CD8-positive, alpha-beta memory T cell (primary cell): ENCODE measurements at regions not wholly inside any gene's neighbourhood (a gene's known extent, or its start where the extent isn't known, plus 50 kb on each side); places are given as distances from the start of the nearest gene placed in this dataset.

ENCODE experiments used
- CTCF ChIA-PET: fragments of 350-600 bp; sonication (Branson Sonifier 250); formaldehyde crosslinking; loops from one replicate; lab custom pipeline; 2021; ENCODE audit warnings: antibody characterized with exemption; lab: Charles Lee
- POLR2A ChIA-PET: fragments of 350-600 bp; sonication (Branson Sonifier 250); formaldehyde crosslinking; loops from one replicate; lab custom pipeline; 2021; ENCODE audit warnings: antibody characterized with exemption; lab: Charles Lee
- DNase-seq, 5 donors: peaks; one replicate each; pipeline versions ENCODE4 v3.0.0 to v3.0.0-alpha.2; 2020 to 2022; ENCODE audit warnings: mixed read lengths in 1 of 5
- H3K27ac ChIP-seq: one replicate; pipeline ENCODE4 v1.7.0; 2013; ENCODE audit warnings: low read depth, mild to moderate bottlenecking, low read length, moderate library complexity
- H3K27me3 ChIP-seq: 2 replicates; pipeline ENCODE4 v1.7.0; 2013; ENCODE audit warnings: low read length, mild to moderate bottlenecking; ENCODE audit not compliant: insufficient read depth, poor library complexity, severe bottlenecking
- H3K36me3 ChIP-seq: 2 replicates; pipeline ENCODE4 v1.7.0; 2013; ENCODE audit warnings: mild to moderate bottlenecking, low read length, moderate library complexity; ENCODE audit not compliant: insufficient read depth
- H3K4me1 ChIP-seq: 2 replicates; pipeline ENCODE4 v1.7.0; 2013; ENCODE audit warnings: mild to moderate bottlenecking, low read length, moderate library complexity; ENCODE audit not compliant: insufficient read depth
- H3K4me3 ChIP-seq: 2 replicates; pipeline ENCODE4 v1.7.0; 2013; ENCODE audit warnings: mild to moderate bottlenecking, low read length
- H3K9me3 ChIP-seq: 2 replicates; pipeline ENCODE4 v1.7.0; 2013; ENCODE audit warnings: mild to moderate bottlenecking, low read length
- H3K27ac Mint-ChIP-seq, 8 donors: one replicate each; pipeline ENCODE4 v1.8.0; 2020 to 2021; ENCODE audit warnings: mixed read lengths in 8 of 8, mild to moderate bottlenecking in 6 of 8, inconsistent platforms in 3 of 8, moderate library complexity in 3 of 8
- H3K27me3 Mint-ChIP-seq, 2 donors: one replicate each; pipeline ENCODE4 v1.8.0; 2020 to 2021; ENCODE audit warnings: mixed read lengths in 2 of 2, mild to moderate bottlenecking in 1 of 2, moderate library complexity in 1 of 2
- H3K36me3 Mint-ChIP-seq, 3 donors: one replicate each; pipeline ENCODE4 v1.8.0; 2020 to 2021; ENCODE audit warnings: mixed read lengths in 3 of 3, inconsistent platforms in 1 of 3, mild to moderate bottlenecking in 1 of 3
- H3K4me1 Mint-ChIP-seq, 3 donors: one replicate each; pipeline ENCODE4 v1.8.0; 2020 to 2021; ENCODE audit warnings: mixed read lengths in 3 of 3, inconsistent platforms in 1 of 3, mild to moderate bottlenecking in 1 of 3
- H3K4me3 Mint-ChIP-seq, 7 donors: one replicate each; pipeline ENCODE4 v1.8.0; 2020 to 2021; ENCODE audit warnings: mixed read lengths in 7 of 7, mild to moderate bottlenecking in 6 of 7, moderate library complexity in 4 of 7, inconsistent platforms in 2 of 7
- H3K9me3 Mint-ChIP-seq, 5 donors: one replicate each; pipeline ENCODE4 v1.8.0; 2020 to 2022; ENCODE audit warnings: mixed read lengths in 5 of 5, mild to moderate bottlenecking in 3 of 5, moderate library complexity in 2 of 5, inconsistent platforms in 1 of 5

DNA sequence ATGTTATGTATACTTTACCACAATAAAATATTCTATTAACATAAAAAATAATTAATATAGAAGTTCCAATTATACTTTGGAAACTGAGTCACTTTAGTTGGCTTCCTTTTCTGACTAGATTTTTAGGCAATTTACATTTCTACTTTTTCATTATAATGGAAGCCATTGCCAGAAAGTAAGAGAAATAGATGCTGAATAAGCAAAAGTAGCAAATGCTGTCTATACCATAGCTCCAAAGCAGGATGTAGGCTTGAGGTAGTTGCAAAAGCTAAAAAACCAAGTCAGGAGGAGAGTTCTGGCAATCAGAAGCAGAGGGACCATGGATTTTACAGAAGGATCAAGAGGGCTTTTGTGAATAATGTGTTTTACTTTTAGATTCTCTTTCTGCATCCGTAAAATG, 262.4 kb upstream of the TMEM229A start:
- Mint-ChIP-seq H3K36me3 (no peaks in the 10 kb centered on the region), H3K4me3 (no peak overlapping the region), H3K27me3 (no peaks in the 10 kb centered on the region), H3K9me3 (peaks cover 13 to 47% (median 21%) of the 10 kb centered on the region in 5 donors), H3K27ac (no peak overlapping the region), H3K4me1 (no peaks in the 10 kb centered on the region)
- Histone ChIP-seq H3K9me3 (no peaks in the 10 kb centered on the region), H3K27ac (no peak overlapping the region), H3K4me3 (no peak overlapping the region), H3K36me3 (no peaks in the 10 kb centered on the region), H3K27me3 (no peaks in the 10 kb centered on the region), H3K4me1 (no peaks in the 10 kb centered on the region)
- ChIA-PET CTCF (no interaction called here), POLR2A (no interaction called here)
- DNase-seq: no peak

DNA sequence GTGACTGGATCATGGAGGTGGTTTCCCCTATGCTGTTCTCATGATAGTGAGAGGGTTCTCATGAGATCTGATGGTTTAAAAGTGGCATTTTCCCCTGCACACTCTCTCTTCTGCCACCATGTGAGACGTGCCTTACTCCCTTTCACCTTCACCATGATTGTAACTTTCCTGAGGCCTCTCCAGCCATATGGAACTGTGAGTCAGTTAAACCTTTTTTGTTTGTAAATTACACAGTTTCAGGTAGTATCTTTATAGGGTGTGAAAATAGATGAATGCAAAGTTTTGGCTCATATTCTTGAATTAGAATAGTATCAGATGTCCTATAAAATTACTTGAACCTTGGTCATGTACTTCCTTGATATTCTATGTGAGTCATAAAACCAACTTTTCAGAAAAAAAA, 252.1 kb upstream of the TMEM229A start:
- no peaks in the 10 kb centered on the region for H3K9me3 ChIP-seq
- no peaks in the 10 kb centered on the region for H3K4me1 Mint-ChIP-seq
- POLR2A ChIA-PET: no interaction called here
- H3K36me3 ChIP-seq: no peaks in the 10 kb centered on the region
- no peaks in the 10 kb centered on the region for H3K27me3 ChIP-seq
- no peaks in the 10 kb centered on the region for H3K4me1 ChIP-seq
- H3K27ac Mint-ChIP-seq: no peak overlapping the region
- H3K9me3 Mint-ChIP-seq: peaks cover under 1 to 20% (median 7%) of the 10 kb centered on the region in 5 donors
- no peaks in the 10 kb centered on the region for H3K36me3 Mint-ChIP-seq
- CTCF ChIA-PET: no interaction called here
- no peak overlapping the region for H3K27ac ChIP-seq
- no peak overlapping the region for H3K4me3 Mint-ChIP-seq
- no peak overlapping the region for H3K4me3 ChIP-seq
- H3K27me3 Mint-ChIP-seq: no peaks in the 10 kb centered on the region
- DNase-seq: no peak

DNA sequence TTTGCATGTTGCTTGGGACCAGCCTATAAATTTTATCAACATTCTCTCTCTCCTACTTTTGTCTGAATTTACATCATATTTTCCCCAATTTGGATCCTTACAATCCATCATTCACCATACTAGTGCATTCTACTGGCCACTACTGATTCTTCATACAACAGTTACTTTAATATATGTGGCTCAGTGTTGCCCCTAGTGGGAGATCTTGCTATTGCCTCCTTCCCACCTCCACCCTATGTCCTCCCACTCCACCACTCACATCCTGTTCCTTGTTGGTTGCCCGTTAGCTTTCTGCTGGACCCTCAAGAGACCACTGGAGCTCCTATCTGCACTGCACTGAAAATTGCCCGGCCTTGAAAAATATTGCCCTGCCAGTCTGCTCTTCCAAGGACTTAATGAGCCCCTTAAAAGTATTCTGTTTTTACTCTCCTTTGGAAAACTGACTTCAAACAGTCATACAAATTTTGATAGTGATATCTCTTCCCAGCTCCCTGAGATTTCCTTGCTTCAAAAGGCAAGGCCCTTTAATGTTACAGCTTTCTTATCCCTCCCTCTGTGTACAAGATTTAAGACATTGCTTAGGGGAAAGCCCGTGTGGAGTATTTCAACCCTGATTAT, 243.2 kb upstream of the TMEM229A start:
- CTCF ChIA-PET: no interaction called here
- POLR2A ChIA-PET: no interaction called here
- Mint-ChIP-seq H3K36me3 (no peaks in the 10 kb centered on the region), H3K27me3 (no peaks in the 10 kb centered on the region), H3K27ac (no peak overlapping the region), H3K4me3 (no peak overlapping the region), H3K4me1 (no peaks in the 10 kb centered on the region), H3K9me3 (peaks cover 0 to 6% (median 5%) of the 10 kb centered on the region in 5 donors)
- Histone ChIP-seq H3K36me3 (no peaks in the 10 kb centered on the region), H3K9me3 (no peaks in the 10 kb centered on the region), H3K27ac (no peak overlapping the region), H3K27me3 (no peaks in the 10 kb centered on the region), H3K4me3 (no peak overlapping the region), H3K4me1 (no peaks in the 10 kb centered on the region)
- no peak for DNase-seq

- POLR2A ChIA-PET: no interaction called here
- Histone ChIP-seq H3K27me3 (no peaks in the 10 kb centered on the region), H3K9me3 (no peaks in the 10 kb centered on the region), H3K27ac (no peak overlapping the region), H3K4me3 (no peak overlapping the region), H3K4me1 (no peaks in the 10 kb centered on the region), H3K36me3 (no peaks in the 10 kb centered on the region)
- H3K27ac Mint-ChIP-seq: no peak overlapping the region
- no peaks in the 10 kb centered on the region for H3K36me3 Mint-ChIP-seq
- H3K27me3 Mint-ChIP-seq: no peaks in the 10 kb centered on the region
- no peaks in the 10 kb centered on the region for H3K4me1 Mint-ChIP-seq
- H3K9me3 Mint-ChIP-seq: peaks cover 0 to 8% (median 6%) of the 10 kb centered on the region in 5 donors
- CTCF ChIA-PET: no interaction called here
- H3K4me3 Mint-ChIP-seq: no peak overlapping the region
- DNase-seq: no peak
Measured at GRCh38 chr7:124275411-124275810, 242.5 kb upstream of the TMEM229A start.

DNA sequence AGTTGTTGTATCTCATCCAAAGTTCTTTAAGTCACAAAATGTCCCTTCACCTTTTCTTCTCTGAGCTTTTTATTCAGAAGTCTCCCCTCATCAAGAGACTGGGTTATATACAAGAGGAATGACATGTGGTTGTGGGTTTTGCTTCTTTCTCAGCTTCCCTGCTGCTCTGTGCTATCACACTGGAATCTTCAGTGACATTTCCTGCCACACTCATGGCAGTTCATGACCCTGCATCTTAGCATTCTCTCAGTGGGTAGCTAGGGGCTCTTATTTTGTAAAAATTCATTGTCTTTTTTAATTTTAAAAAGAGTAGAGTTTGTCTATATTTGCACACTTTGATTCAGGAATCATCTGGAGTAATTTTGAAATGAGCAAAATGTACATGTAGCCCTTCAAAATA, 236.9 kb upstream of the TMEM229A start:
- H3K36me3 Mint-ChIP-seq: no peaks in the 10 kb centered on the region
- POLR2A ChIA-PET: no interaction called here
- H3K27me3 Mint-ChIP-seq: no peaks in the 10 kb centered on the region
- no peaks in the 10 kb centered on the region for H3K4me1 ChIP-seq
- DNase-seq: no peak
- H3K27ac Mint-ChIP-seq: no peak overlapping the region
- no peaks in the 10 kb centered on the region for H3K36me3 ChIP-seq
- no peak overlapping the region for H3K4me3 Mint-ChIP-seq
- peaks cover 0 to 9% (median 4%) of the 10 kb centered on the region in 5 donors for H3K9me3 Mint-ChIP-seq
- no peaks in the 10 kb centered on the region for H3K27me3 ChIP-seq
- no peak overlapping the region for H3K4me3 ChIP-seq
- CTCF ChIA-PET: no interaction called here
- no peaks in the 10 kb centered on the region for H3K9me3 ChIP-seq
- H3K27ac ChIP-seq: no peak overlapping the region
- no peaks in the 10 kb centered on the region for H3K4me1 Mint-ChIP-seq

DNA sequence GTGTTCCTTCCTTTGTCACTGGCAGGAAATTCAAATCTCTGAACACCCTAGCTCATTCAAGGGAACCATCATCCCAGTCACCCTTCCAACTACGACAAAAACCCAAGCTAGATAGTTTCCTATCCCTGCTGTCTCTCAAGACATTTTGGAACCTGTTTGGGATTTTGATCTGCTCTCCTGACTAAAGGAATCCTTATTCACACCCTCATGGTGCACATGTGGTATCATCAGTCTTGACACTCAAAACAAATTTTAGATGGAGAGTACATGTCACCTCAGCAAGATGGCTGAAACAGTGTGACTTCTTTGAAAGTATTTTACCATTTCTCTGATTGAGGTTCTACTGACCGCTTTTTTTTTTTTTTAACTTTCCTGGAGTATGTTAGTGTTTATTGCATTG, 234.3 kb upstream of the TMEM229A start:
- CTCF ChIA-PET: no interaction called here
- no peaks in the 10 kb centered on the region for H3K27me3 Mint-ChIP-seq

DNA sequence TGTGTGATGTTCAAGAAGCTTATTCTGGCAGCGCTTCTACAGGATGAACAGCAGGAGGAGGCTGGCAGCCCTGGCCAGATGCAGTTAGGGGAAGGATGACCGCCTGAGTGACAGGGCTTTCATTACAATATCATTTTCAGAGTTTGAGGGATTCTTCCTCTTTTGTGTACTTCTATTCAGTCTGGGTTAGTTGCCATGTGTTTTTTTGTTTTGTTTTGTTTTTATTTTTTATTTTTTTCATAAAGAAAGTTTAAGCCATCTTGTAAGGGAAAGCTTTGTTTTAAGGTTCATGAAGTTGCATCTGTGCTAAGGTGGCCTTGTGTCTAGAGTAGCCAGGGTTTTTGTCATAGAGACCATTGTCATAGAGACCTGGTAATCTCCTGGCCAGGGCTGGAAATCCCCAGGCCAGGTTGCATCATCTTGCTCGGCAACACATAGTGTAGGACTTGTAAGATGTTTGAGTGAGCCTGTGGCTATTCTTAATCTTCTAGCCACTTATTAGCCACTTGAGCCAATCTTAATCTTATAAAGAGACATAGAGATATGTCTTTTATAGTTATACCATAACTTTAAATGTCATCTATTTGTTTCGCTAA, 230.5 kb upstream of the TMEM229A start:
- Mint-ChIP-seq H3K9me3 (peaks cover 0 to 9% (median 2%) of the 10 kb centered on the region in 5 donors), H3K4me3 (no peak overlapping the region), H3K27ac (no peak overlapping the region), H3K27me3 (no peaks in the 10 kb centered on the region), H3K36me3 (no peaks in the 10 kb centered on the region), H3K4me1 (no peaks in the 10 kb centered on the region)
- no peaks in the 10 kb centered on the region for H3K27me3 ChIP-seq
- H3K27ac ChIP-seq: no peak overlapping the region
- no peak overlapping the region for H3K4me3 ChIP-seq
- POLR2A ChIA-PET: no interaction called here
- no peak for DNase-seq
- CTCF ChIA-PET: no interaction called here
- no peaks in the 10 kb centered on the region for H3K36me3 ChIP-seq
- no peaks in the 10 kb centered on the region for H3K9me3 ChIP-seq
- no peaks in the 10 kb centered on the region for H3K4me1 ChIP-seq

More for the DNA sequence above, 234.3 kb upstream of the TMEM229A start:
- no peak overlapping the region for H3K4me3 Mint-ChIP-seq
- no peak overlapping the region for H3K27ac ChIP-seq
- no peak overlapping the region for H3K27ac Mint-ChIP-seq
- H3K4me1 ChIP-seq: no peaks in the 10 kb centered on the region
- H3K4me1 Mint-ChIP-seq: no peaks in the 10 kb centered on the region
- H3K27me3 ChIP-seq: no peaks in the 10 kb centered on the region
- DNase-seq: no peak
- H3K36me3 ChIP-seq: no peaks in the 10 kb centered on the region
- POLR2A ChIA-PET: no interaction called here
- H3K36me3 Mint-ChIP-seq: no peaks in the 10 kb centered on the region
- H3K9me3 Mint-ChIP-seq: peaks cover 0 to 14% (median 5%) of the 10 kb centered on the region in 5 donors
- no peaks in the 10 kb centered on the region for H3K9me3 ChIP-seq
- H3K4me3 ChIP-seq: no peak overlapping the region

- H3K9me3 ChIP-seq: no peaks in the 10 kb centered on the region
- DNase-seq: no peak
- Mint-ChIP-seq H3K27ac (no peak overlapping the region), H3K4me3 (no peak overlapping the region), H3K4me1 (no peaks in the 10 kb centered on the region), H3K36me3 (no peaks in the 10 kb centered on the region), H3K9me3 (peaks cover 0 to 10% (median 4%) of the 10 kb centered on the region in 5 donors), H3K27me3 (no peaks in the 10 kb centered on the region)
- no peak overlapping the region for H3K27ac ChIP-seq
- no peaks in the 10 kb centered on the region for H3K36me3 ChIP-seq
- no peaks in the 10 kb centered on the region for H3K4me1 ChIP-seq
- no peaks in the 10 kb centered on the region for H3K27me3 ChIP-seq
- ChIA-PET POLR2A (no interaction called here), CTCF (no interaction called here)
- H3K4me3 ChIP-seq: no peak overlapping the region
Measured at GRCh38 chr7:124261710-124262109, 228.8 kb upstream of the TMEM229A start.
